WTC11 (cell line): ENCODE measurements at regions not wholly inside any gene's neighbourhood (a gene's known extent, or its start where the extent isn't known, plus 50 kb on each side); places are given as distances from the start of the nearest gene placed in this dataset.
"Not testable (repeated sequence)": the region's sequence is repeated elsewhere in the genome, so short reads cannot be mapped to it uniquely, and the experiment has no call there.

ENCODE experiments used
- ATF3 ChIP-seq: sonication (generic); formaldehyde crosslinking; conservative IDR thresholded peaks from 2 replicates; pipeline ENCODE4 v1.8.1; 2022; ENCODE audit warnings: mild to moderate bottlenecking, missing genetic modification reagents
- CTCF ChIP-seq: fragments of 200-600 bp; IDR thresholded peaks from 2 replicates; pipeline ENCODE4 v1.8.0; 2022; ENCODE audit warnings: antibody characterized with exemption
- E2F4 ChIP-seq: sonication (generic); formaldehyde crosslinking; IDR thresholded peaks from 2 replicates; pipeline ENCODE4 v1.8.1; 2022; ENCODE audit warnings: low read depth, mild to moderate bottlenecking, moderate library complexity, missing genetic modification reagents, borderline replicate concordance
- MAX ChIP-seq: sonication (generic); formaldehyde crosslinking; IDR thresholded peaks from 2 replicates; pipeline ENCODE4 v1.8.0; 2022; ENCODE audit warnings: mild to moderate bottlenecking, missing genetic modification reagents
- MYBL2 ChIP-seq: sonication (generic); formaldehyde crosslinking; IDR thresholded peaks from 2 replicates; pipeline ENCODE4 v1.8.1; 2023; ENCODE audit warnings: mild to moderate bottlenecking, moderate library complexity, missing genetic modification reagents
- NFYB ChIP-seq: sonication (generic); formaldehyde crosslinking; conservative IDR thresholded peaks from 2 replicates; pipeline ENCODE4 v1.8.0; 2022; ENCODE audit warnings: low read depth, missing genetic modification reagents
- RELA ChIP-seq: sonication (generic); formaldehyde crosslinking; IDR thresholded peaks from 2 replicates; pipeline ENCODE4 v1.8.1; 2022; ENCODE audit warnings: missing genetic modification reagents, mild to moderate bottlenecking, borderline replicate concordance
- SMAD3 ChIP-seq: sonication (generic); formaldehyde crosslinking; IDR thresholded peaks from 2 replicates; pipeline ENCODE4 v1.8.0; 2022; ENCODE audit warnings: missing genetic modification reagents, mild to moderate bottlenecking, borderline replicate concordance
- STAT6 ChIP-seq: sonication (generic); formaldehyde crosslinking; conservative IDR thresholded peaks from 2 replicates; pipeline ENCODE4 v1.8.1; 2023; ENCODE audit warnings: mild to moderate bottlenecking, low read depth, missing genetic modification reagents, moderate library complexity
- TP53 ChIP-seq: sonication (generic); formaldehyde crosslinking; IDR thresholded peaks from 2 replicates; pipeline ENCODE4 v1.8.1; 2023; ENCODE audit warnings: mild to moderate bottlenecking, missing genetic modification reagents
- ZNF317 ChIP-seq: sonication (generic); formaldehyde crosslinking; IDR thresholded peaks from 2 replicates; pipeline ENCODE4 v1.8.1; 2023; ENCODE audit warnings: low read depth, mild to moderate bottlenecking, moderate library complexity, missing genetic modification reagents, borderline replicate concordance

GRCh38 chr6:27692133-27692532 is 219.2 kb upstream of the ZNF184 start:
- not testable (repeated sequence) for TF ChIP-seq CTCF; STAT6 (CRISPR knock-in tag); E2F4 (CRISPR knock-in tag); RELA (CRISPR knock-in tag); ATF3 (CRISPR knock-in tag); TP53 (CRISPR knock-in tag); ZNF317 (CRISPR knock-in tag); SMAD3; MAX (CRISPR knock-in tag); NFYB (CRISPR knock-in tag); MYBL2
